Caki2 (cell line): ENCODE measurements at regions not wholly inside any gene's neighbourhood (a gene's known extent, or its start where the extent isn't known, plus 50 kb on each side); places are given as distances from the start of the nearest gene placed in this dataset.

Experiments used
- DNase-seq: peaks from one replicate; pipeline ENCODE4 v3.0.0-alpha.2; 2015; ENCODE audit warnings: low read depth
- in situ Hi-C: cut with HindIII; loops from 2 replicates; pipeline ENCODE4 v1.10.0; 2016; ENCODE audit warnings: low sequenced_read_pairs, low pct_unique_long_range_greater_than_20kb, mixed read lengths

DNA sequence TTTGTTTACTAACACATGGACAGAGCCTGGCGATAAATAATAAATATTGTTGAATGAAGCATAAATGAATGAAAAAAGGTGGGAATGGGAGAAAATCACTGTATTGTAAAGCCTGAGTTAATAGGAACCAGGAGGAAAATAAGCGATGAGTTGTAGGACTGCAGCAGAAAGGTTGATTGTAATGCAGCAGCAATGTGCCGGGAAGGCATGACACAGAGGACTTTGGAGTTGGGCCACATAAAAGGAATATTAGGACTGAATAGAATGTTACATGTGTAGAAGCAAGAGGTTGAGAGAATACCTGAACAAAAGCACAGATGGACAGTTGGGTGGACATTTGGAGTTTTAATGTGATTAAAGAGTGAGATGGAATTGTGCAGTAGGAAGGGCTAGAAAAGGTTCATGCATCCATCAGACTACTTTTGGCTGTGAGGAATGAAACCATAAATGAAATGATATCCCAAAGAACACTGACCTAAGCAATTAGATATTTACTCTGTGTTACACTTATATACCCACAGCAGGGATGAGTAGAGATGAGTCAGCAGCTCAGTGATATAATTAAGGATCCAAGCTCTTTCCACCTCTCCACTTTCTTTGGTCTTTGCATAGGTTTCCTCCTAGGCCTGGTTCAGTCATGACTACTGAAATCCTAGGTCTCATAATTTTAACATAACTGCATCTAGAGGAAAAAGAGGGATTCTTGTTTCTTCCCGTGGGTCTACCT is 55.4 kb downstream of the CCER1 start:
- in situ Hi-C loops: no loop called here
- DNase-seq: no peak

- DNase-seq: no peak
- in situ Hi-C loops: no loop called here
These were observed 57.0 kb downstream of the CCER1 start for GRCh38 chr12:90897986-90898385.

DNA sequence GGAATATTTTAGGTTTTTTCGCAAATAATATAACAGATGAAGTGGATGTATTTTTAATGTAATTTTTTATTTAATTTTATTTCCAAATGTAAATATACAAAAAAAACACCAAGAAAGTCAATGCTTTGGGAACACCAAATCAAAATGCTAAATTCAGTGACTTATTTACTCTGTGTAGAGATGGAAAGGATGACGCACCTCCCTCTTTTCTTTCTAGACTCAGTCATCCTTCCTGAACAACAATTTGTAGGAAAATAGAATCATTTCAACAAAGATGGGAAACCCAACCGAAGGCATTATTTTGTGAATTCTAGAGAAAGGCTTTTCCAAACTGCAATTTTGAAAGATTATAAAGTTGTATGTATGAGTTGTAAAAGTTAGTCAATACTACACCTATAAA is 57.7 kb downstream of the CCER1 start:
- DNase-seq: no peak
- in situ Hi-C loops: no loop called here

- no peak for DNase-seq
- in situ Hi-C loops: no loop called here
These were observed 58.2 kb downstream of the CCER1 start for GRCh38 chr12:90896821-90897220.

DNA sequence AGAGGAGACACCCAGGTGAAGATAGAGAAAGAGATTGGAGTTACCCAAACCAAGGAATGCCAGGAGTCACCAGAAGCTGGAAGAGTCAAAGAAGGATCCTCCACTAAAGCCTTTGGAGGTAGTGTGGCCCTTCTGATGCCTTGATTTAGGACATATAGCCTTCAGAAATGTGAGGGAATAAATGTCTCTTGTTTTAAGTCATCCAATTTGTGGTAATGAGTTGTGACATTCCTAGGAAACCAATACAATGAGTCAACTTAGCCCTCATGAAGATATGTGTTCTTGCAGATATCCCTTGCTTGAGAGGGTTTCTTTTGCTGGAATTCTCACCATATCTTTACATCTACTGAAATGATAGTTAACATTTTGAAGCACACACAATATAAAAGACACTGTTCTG is 58.8 kb downstream of the CCER1 start:
- in situ Hi-C loops: no loop called here
- DNase-seq: no peak

DNA sequence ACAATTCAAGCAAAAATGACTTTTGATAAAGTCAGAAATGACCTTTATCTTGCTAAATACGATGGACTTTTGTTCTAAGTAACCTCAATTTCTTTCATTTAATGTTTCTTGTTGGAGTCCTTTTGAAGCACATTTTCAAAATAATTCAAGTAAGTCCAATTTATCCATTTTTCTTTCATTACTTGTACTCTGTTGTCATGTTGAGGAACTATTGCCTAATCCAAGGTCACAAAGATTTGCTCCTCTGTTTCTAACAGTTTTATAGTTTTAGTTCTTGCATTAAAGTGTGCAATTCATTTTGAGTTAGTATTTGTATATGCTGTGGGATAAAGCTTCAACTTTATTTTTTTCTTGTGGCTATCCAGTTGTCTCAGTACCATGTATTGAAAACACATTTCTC is 66.7 kb downstream of the CCER1 start:
- in situ Hi-C loops: no loop called here
- DNase-seq: no peak

DNA sequence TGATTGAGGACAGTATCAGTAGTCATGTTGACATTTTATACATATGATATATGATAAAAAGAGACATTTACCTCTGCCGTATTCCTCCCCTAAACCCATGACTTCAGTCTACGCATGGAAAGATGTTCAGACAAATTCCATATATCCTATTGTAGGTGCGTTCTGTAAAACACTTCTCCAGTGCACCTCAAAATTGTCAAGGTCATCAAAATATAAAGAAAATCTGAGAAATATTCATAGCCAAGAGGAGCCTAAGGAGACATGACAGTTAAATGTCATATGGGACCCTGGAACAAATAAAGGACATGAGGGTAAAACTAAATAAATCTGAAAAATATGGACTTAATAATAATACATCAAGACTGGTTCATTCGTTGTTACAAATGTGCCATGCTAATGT is 71.5 kb downstream of the CCER1 start:
- in situ Hi-C loops: no loop called here
- DNase-seq: no peak

DNA sequence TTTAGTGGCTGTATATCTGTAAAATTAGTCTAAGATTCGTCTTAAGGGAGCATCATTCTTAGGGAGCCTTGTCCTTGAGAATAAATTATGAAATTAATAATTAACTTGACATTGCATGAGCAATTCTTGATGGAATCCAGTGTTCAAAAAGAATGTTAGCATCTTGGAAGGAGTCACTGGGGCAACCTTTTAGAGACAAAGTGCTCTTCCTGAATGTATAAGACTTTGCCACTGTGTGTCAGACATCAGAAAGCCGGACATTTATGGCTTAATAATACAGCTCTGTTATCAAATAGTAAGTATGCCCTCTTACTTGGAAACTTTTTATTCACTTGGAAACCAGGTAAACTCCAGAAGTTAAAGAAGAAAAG is 83.3 kb downstream of the CCER1 start:
- DNase-seq: no peak
- in situ Hi-C loops: no loop called here

GRCh38 chr12:90870971-90871725 is 83.8 kb downstream of the CCER1 start:
- in situ Hi-C loops: no loop called here
- DNase-seq: no peak

DNA sequence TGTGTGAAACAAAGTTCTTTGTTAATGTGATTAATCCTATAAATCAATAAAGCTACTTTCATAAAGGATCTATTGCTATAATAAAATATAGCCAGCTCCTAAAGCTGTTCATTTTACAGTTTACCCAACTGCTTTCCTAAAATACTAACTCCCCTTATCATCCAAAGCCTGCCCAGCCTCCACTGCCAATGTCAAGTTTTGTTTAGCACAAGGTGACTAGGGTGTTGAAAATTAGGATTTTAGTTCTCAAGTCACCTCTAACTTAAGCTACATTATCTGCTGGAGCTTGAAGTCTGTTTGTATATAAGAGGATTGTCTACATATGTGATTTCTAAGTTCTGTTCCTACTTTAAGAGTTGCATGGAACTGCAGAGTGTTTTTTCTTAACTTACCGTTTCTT is 86.3 kb downstream of the CCER1 start:
- in situ Hi-C loops: no loop called here
- no peak for DNase-seq

DNA sequence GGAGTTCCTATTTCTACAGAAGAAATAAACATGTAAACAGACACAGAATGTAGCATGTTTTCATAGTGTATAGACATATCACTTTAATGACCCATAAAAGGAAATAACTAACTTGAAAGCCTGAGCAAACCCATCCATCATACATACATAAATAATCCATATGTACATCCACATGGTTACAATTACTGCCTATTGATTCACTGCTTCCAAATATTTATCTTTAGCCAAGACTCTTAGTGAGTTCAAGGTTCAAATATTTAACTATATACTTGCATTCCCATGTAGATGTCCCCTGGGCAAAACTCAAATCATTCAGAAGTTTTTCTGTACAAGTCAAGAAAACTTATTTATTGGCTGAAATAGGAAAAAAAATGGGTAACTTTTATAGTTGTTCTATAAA is 95.4 kb downstream of the CCER1 start:
- in situ Hi-C loops: no loop called here
- DNase-seq: no peak

DNA sequence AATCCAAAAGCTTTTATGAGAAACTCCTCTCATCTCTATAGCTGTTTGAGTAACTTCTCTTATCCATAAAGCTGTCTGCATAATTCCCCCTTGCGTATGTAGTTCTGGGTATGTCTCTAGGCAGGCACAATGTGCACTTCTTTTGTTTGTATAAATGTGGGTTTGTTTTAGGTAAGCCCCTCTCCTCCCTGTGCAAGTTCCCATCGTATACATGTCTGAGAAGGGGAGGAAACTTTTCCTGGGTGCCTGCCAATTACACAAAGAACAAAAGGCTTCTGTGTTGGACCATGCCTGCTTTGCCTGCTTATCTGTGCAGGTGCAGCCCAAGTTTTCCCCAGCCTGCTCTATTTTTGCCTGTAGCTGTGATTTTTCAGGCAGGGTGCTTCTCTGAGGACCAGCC is 96.7 kb downstream of the CCER1 start:
- no peak for DNase-seq
- in situ Hi-C loops: no loop called here

GRCh38 chr12:90855534-90855933 is 99.4 kb downstream of the CCER1 start:
- in situ Hi-C loops: no loop called here
- DNase-seq: no peak

DNA sequence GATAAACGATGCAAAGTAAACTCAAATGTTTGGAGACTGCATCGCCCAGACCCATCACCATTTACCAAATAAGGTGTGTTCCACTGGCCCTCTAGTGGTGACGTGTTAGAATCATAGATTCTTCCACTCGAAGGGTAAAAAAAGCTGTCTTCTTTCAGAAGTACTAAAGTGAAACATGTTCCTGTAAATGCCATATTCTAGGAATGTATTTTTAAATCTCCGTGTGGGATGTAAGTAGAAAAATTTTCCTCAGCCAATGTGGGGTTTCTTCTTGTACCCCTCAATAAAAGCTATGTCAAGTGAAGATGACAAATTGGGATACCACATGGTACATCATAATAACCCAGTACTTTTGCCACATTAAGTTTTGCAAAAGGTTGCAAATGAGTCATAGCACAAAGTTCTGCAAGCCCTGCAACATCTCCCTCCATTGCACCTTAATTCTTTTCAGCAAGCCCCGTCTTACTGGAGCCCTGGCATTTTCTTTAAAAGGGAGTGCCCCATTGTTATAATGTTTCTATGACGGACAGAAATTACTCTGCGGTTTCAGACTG is 100.8 kb downstream of the CCER1 start:
- in situ Hi-C loops: no loop called here
- peak; percentile 8 for DNase-seq

DNA sequence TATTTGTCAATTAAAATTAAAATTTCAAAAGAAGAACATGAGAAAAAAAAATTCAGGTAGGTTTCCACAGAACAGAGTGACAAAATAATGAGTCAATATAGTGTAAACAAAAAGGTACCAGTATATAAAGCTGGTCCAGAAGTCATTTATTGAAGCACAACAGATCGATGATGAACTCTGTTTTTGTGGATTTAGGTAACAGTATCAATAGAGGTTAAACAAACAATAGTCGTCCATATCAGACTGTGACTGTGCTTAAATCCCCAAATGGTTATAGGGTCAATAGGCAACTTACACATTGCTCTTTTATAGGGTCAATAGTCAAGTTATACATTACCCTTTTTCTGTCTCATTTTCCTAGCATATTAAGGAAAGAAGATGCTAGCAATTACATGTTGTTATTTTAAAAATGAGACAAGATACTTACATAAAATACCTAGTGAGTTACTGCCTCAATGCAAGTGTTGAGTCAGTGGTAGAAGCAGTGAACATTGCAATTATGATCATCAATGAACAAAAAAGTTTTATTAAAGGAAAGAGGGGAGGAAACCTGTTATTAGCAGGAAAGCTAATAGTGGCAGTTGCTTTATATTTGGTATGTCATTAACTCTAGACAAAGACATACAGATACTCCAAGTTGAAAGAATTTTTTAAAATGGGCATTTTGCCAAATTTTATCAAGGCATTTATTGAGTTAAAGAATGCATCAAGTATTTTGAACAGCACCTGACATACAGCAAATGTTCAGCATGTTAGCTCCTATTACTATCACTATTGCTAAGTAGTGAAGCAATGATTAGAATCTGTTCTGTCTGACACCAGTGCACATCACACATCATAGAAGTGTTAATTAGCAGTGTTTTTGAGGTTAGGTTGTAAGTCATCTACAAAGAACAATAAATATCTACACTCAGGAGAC is 102.9 kb downstream of the CCER1 start:
- DNase-seq: no peak
- in situ Hi-C loops: no loop called here

- in situ Hi-C loops: no loop called here
These were observed 112.5 kb downstream of the CCER1 start for GRCh38 chr12:90842477-90842876.

GRCh38 chr12:90841336-90841735 is 113.6 kb downstream of the CCER1 start:
- no peak for DNase-seq
- in situ Hi-C loops: no loop called here

More at GRCh38 chr12:90842477-90842876, 112.5 kb downstream of the CCER1 start:
- no peak for DNase-seq

DNA sequence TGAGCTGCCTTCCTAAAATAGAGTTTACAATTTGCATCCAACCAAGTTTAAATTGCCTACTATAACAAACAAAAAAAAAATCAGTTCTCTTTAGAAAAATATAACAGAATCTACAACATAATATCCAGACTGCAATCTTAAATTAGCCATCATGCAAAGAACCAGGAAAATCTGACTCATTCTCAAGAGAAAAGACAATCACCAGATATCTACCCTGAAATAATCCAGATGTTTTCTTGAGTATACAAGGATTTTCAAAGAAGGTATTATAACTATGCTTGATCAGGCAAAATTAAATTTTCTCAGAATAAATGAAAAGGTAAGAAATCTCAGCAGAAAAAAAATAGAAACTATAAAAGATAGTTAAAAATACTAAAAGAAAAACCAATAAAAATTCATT is 115.6 kb downstream of the CCER1 start:
- in situ Hi-C loops: no loop called here
- no peak for DNase-seq

DNA sequence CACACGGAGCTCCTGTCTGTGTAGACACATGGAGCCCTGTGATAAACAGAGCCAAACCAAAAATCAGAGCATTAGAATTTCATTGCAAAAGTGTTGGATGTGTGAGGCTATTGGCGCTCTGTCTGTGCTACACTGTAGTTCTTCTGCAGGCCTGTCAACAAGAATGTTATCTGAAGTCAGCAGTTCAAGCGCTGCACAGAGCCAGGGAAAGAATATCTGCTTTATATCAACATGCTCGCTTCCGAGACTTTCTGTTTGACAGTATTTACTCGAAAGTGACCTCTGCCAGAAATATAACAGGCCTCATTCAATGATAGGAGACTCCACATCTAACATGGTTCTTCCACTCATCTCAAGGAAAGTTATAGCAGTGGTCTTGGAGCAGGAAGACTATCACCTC is 118.3 kb downstream of the CCER1 start:
- DNase-seq: no peak

More for the DNA sequence above, 118.3 kb downstream of the CCER1 start:
- in situ Hi-C loops: no loop called here
